ENCODE measurements at regions not wholly inside any gene's neighbourhood (a gene's known extent, or its start where the extent isn't known, plus 50 kb on each side); places are given as distances from the start of the nearest gene placed in this dataset.
"Not testable (repeated sequence)": the region's sequence is repeated elsewhere in the genome, so short reads cannot be mapped to it uniquely, and the experiment has no call there.

GRCh38 chr11:71638801-71639519, 56.3 kb upstream of the KRTAP5-11 start:
- DNase-seq, result peak in 22 of 56 donors; percentile 1 to 68 (median 10)

GRCh38 chr11:71639520-71639849, 56.8 kb upstream of the KRTAP5-11 start:
- peak in 2 of 56 donors; percentile 12 to 15 for DNase-seq

DNA sequence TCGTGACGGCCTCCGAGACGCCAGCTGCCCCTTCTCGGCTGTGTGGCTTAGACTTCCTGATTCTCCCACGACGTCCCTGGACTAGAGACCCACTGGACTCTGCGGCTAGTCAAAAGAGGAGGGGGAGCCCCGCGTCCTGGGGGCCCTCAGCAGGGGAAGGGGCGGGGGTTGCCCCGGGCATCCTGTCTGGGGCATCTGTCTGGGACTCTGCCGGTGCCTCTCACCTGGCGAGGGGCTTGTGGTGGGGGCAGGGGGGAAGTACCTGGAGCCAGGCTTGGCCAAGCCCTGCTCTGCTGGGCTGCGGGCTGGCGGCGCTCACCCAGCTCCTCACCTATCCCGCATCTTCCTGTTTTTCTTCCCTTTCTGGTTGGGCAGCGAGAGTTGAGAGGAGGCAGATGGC, 57.2 kb upstream of the KRTAP5-11 start:
- not testable (repeated sequence) for DNase-seq

DNA sequence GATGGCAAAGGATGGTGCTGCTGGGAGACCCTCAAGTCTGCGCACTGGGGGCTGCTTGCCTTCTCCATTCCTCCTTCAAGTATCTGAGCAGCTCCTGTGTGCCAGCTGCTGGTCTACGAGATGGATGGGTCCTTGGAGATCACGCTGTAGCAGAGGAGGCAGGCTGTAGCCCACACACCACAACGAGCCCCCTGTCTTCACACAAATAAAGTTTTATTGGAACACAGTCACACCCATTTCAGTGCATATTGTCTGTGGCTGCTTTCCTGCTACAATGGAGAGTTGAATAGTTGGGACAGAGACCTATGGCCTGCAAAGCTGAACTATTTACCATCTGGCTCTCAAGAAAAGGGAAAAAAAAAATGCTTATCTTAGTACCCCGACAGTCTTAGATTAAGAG, 64.4 kb upstream of the KRTAP5-11 start:
- DNase-seq, result not testable (repeated sequence)

- DNase-seq, result not testable (repeated sequence)
These were observed 70.3 kb upstream of the KRTAP5-11 start for GRCh38 chr11:71652998-71653397.

DNA sequence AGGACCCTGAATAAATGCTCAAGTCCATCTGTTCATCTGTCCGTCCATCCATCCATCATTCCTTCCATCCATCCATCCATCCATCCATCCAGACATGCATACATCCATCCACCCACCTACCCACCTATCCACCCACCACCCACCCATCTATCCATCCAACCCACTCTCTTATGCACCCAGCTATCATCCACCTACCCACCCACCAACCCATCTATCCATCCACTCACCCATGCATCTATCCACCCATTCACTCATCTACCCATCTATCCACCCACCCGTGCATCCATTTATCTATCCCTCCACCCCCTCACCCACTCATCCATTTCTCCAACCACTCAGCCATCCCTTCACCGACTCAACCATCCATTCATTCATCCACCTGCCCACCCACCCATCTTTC, 71.7 kb upstream of the KRTAP5-11 start:
- not testable (repeated sequence) for DNase-seq

DNA sequence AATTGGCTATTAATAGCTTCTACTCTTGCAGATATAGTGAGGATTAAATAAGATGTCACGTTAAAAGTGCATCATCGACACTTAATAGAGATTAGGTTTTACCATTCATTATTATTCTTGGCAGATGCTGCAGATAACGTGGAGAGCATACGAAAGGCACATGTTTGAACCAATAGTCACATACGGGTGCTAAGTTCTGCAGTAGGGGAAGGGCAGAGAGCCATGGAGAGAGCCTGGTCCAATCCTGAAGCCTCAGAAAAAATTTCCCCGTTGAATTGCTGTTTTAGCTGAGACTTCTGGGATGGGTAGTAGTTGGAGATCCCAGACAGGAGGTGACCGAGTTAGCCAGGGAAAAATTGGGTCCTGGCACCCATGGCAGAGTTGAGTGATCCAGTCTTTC, 72.4 kb upstream of the KRTAP5-11 start:
- DNase-seq, result not testable (repeated sequence)

DNA sequence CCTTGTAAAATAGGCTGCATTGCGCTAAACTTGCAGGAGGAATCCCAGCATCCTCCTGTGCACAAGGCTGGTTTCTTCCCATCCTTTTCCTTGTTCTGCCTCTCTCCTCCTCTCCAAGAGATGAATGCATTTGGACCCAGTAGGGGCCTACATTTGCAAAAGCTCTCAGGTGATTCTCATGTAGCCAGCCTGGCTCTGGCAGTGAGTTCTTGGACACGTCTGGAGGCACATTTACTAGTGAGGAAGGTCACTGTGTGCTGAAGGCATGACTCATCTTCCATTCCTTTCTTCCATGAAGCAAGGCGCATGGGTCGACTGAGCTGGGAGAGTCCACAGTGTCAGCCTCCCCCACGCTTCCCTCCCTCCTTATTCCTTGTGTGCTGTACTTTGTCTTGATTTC, 73.8 kb upstream of the KRTAP5-11 start:
- DNase-seq, result not testable (repeated sequence)

GRCh38 chr11:71664941-71665340, 82.3 kb upstream of the KRTAP5-11 start:
- not testable (repeated sequence) for DNase-seq

GRCh38 chr11:71698110-71698509, 115.4 kb upstream of the KRTAP5-11 start:
- DNase-seq, result not testable (repeated sequence)

DNA sequence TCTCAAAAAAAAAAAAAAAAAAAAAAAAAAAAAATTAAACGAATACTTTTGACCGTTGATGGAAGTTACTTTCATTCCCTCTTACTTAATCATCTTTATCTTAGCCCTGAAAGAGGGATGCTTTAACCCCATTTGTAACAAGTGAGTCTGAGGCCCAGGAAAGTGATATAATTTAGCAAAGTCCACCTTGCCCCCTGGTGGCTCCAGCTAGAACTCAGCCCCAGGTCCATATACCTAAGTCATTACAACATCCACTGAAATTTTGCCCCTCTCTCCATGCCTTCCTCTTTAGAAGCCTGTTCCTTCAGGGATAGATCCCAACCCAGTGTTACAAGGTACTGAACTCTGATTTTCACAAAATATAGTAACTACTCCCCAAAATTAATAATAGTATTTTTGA, 116.3 kb upstream of the KRTAP5-11 start:
- DNase-seq, result not testable (repeated sequence)

GRCh38 chr11:71701435-71702291, 119.0 kb upstream of the KRTAP5-11 start:
- not testable (repeated sequence) for DNase-seq

DNA sequence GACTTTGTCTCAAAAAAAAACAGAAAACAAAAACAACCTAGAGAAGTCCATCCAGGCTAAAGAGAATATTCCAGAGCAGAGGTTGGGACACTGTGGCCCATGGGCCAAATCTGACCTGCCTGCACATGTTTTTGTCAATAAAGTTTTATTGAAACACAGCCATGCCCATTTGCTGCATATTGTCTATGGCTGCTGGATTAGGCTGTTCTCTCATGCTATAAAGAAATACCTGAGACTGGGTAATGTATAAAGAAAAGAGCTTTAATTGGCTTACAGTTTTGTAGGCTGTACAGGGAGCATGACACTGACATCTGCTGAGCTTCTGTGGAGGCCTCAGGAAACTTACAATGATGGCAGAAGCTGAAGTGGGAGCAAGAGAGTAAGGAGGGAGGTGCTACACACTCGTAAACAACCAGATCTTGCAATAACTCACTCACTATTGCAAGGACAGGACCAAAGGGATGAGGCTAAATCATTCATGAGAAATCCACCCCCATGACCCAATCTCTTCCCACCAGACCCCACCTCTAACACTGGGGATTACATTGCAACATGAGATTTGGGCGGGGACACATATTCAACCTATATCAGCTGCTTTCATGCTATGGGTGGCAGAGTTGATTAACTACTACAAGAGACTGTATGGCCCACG, 122.5 kb upstream of the KRTAP5-11 start:
- not testable (repeated sequence) for DNase-seq

GRCh38 chr11:71705738-71706432, 123.2 kb upstream of the KRTAP5-11 start:
- DNase-seq, result not testable (repeated sequence)

GRCh38 chr11:71707083-71707482, 124.4 kb upstream of the KRTAP5-11 start:
- DNase-seq, result not testable (repeated sequence)

GRCh38 chr11:71709541-71709940, 123.5 kb upstream of the DEFB108B start:
- DNase-seq, result not testable (repeated sequence)

DNA sequence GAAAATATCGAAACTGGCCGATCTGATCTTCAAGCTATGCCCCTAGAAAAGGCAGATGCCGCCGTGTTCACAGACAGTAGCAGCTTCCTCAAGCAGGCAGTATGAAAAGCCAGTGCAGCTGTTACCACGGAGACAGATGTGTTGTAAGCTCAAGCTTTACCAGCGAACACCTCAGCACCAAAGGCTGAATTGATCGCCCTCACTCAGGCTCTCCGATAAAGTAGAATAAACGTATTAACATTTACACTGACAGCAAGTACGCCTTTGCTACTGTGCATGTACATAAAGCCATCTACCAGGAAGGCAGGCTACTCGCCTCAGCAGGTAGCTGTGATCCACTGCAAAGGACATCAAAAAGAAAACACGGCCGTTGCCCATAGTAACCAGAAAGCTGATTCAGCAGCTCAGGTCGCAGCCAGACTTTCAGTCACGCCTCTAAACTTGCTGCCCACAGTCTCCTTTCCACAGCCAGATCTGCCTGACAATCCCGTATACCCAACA, 122.8 kb upstream of the DEFB108B start:
- DNase-seq, result not testable (repeated sequence)

- not testable (repeated sequence) for DNase-seq
These were observed 122.2 kb upstream of the DEFB108B start for GRCh38 chr11:71710701-71711385.

- not testable (repeated sequence) for DNase-seq
These were observed 120.7 kb upstream of the DEFB108B start for GRCh38 chr11:71712350-71712749.

- not testable (repeated sequence) for DNase-seq
These were observed 120.2 kb upstream of the DEFB108B start for GRCh38 chr11:71712846-71713245.

Measured in amygdala (tissue), 56 donors.